ENCODE measurements at regions not wholly inside any gene's neighbourhood (a gene's known extent, or its start where the extent isn't known, plus 50 kb on each side); places are given as distances from the start of the nearest gene placed in this dataset.

DNA sequence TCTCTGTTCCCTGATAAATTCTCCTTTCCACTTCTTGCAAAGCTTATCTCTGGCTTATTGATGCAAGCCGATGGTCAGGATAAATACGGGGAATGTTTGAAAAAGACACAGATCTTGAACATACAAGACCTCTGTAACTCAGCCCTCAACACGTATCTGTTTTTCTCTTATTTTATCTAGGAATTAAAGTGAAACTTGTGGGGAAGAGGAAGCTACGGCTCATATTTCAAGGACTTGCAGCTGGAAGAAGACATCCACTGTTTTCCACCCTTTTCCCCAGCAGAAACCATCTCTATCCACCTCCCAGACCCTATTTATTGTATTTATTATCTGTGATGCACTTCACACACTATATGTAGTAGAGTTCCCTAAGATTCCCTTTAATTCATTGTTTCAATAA, 98.4 kb upstream of the TANK start:
- TF ChIP-seq, protein P1, sequence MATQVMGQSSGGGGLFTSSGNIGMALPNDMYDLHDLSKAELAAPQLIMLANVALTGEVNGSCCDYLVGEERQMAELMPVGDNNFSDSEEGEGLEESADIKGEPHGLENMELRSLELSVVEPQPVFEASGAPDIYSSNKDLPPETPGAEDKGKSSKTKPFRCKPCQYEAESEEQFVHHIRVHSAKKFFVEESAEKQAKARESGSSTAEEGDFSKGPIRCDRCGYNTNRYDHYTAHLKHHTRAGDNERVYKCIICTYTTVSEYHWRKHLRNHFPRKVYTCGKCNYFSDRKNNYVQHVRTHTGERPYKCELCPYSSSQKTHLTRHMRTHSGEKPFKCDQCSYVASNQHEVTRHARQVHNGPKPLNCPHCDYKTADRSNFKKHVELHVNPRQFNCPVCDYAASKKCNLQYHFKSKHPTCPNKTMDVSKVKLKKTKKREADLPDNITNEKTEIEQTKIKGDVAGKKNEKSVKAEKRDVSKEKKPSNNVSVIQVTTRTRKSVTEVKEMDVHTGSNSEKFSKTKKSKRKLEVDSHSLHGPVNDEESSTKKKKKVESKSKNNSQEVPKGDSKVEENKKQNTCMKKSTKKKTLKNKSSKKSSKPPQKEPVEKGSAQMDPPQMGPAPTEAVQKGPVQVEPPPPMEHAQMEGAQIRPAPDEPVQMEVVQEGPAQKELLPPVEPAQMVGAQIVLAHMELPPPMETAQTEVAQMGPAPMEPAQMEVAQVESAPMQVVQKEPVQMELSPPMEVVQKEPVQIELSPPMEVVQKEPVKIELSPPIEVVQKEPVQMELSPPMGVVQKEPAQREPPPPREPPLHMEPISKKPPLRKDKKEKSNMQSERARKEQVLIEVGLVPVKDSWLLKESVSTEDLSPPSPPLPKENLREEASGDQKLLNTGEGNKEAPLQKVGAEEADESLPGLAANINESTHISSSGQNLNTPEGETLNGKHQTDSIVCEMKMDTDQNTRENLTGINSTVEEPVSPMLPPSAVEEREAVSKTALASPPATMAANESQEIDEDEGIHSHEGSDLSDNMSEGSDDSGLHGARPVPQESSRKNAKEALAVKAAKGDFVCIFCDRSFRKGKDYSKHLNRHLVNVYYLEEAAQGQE (IDR thresholded peaks at IDR 0.05; ENCODE audit: unreplicated experiment) = no peak
- TF ChIP-seq EZH2 (IDR thresholded peaks at IDR 0.05; ENCODE audit: low read depth, unreplicated experiment) = no peak
- TF ChIP-seq, protein P2, sequence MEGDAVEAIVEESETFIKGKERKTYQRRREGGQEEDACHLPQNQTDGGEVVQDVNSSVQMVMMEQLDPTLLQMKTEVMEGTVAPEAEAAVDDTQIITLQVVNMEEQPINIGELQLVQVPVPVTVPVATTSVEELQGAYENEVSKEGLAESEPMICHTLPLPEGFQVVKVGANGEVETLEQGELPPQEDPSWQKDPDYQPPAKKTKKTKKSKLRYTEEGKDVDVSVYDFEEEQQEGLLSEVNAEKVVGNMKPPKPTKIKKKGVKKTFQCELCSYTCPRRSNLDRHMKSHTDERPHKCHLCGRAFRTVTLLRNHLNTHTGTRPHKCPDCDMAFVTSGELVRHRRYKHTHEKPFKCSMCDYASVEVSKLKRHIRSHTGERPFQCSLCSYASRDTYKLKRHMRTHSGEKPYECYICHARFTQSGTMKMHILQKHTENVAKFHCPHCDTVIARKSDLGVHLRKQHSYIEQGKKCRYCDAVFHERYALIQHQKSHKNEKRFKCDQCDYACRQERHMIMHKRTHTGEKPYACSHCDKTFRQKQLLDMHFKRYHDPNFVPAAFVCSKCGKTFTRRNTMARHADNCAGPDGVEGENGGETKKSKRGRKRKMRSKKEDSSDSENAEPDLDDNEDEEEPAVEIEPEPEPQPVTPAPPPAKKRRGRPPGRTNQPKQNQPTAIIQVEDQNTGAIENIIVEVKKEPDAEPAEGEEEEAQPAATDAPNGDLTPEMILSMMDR (conservative IDR thresholded peaks at IDR 0.05; ENCODE audit: low read depth in 2 of 2) = no peak
- no peak for TF ChIP-seq ZNF331 (CRISPR knock-in tag; IDR thresholded peaks at IDR 0.05; ENCODE audit: low read depth)
- TF ChIP-seq EZH2phosphoT487 (IDR thresholded peaks at IDR 0.05; ENCODE audit: unreplicated experiment) = no peak
- TF ChIP-seq NANOG (IDR thresholded peaks at IDR 0.05; ENCODE audit: borderline replicate concordance) = no peak
